Right lobe of liver (tissue), 6 donors: ENCODE measurements at regions not wholly inside any gene's neighbourhood (a gene's known extent, or its start where the extent isn't known, plus 50 kb on each side); places are given as distances from the start of the nearest gene placed in this dataset.

ENCODE experiments used
- ATAC-seq, 4 donors: fragments of 200-7000 bp; cut with Tn5 transposase; one replicate each; pipeline ENCODE4 v1.9.1; 2020; ENCODE audit warnings: mild to moderate bottlenecking in 4 of 4, moderate library complexity in 4 of 4
- DNase-seq, 3 donors: peaks; one replicate each; pipeline ENCODE4 v3.0.0-alpha.2; 2020
- H3K27ac ChIP-seq, 3 donors: fragments of 200-600 bp; one replicate each; pipeline ENCODE4 v1.8.0; 2022
- H3K27me3 ChIP-seq, 2 donors: fragments of 200-600 bp; one replicate each; pipeline ENCODE4 v1.8.0; 2022
- H3K36me3 ChIP-seq, 4 donors: fragments of 200-600 bp; sonication (generic) in 1 of 4; one replicate each; pipeline versions ENCODE4 v1.5.1 to v1.8.0; 2017 to 2022; ENCODE audit warnings: control low read depth in 1 of 4
- H3K4me1 ChIP-seq, 4 donors: fragments of 200-600 bp; sonication (generic) in 1 of 4; one replicate each; pipeline versions ENCODE4 v1.5.1 to v1.8.0; 2017 to 2022; ENCODE audit warnings: control low read depth in 1 of 4
- H3K4me3 ChIP-seq, 3 donors: fragments of 200-600 bp; one replicate each; pipeline ENCODE4 v1.8.0; 2022
- H3K9me3 ChIP-seq, 4 donors: fragments of 200-600 bp; sonication (generic) in 1 of 4; one replicate each; pipeline versions ENCODE4 v1.5.1 to v1.8.0; 2017 to 2022; ENCODE audit warnings: control low read depth in 1 of 4
- CTCF ChIP-seq, 4 donors: fragments of 200-600 bp in 3 of 4; fragments of 450-650 bp in 1 of 4; IDR thresholded peaks; one replicate each; pipeline versions ENCODE4 v1.5.1 to v1.8.0; 2016 to 2022; ENCODE audit warnings: antibody characterized with exemption in 4 of 4, mild to moderate bottlenecking in 2 of 4
- POLR2A ChIP-seq: fragments of 450-650 bp; IDR thresholded peaks from one replicate; pipeline ENCODE4 v1.6.1; 2017; ENCODE audit warnings: antibody characterized with exemption, mild to moderate bottlenecking
- WGBS: methylation state at CpG from one replicate; pipeline ENCODE4 v1.1.6; 2018; ENCODE audit warnings: low coverage, low lambda C conversion rate; ENCODE audit not compliant: insufficient coverage; ENCODE audit errors: missing lambda C conversion rate; 5-methylcytosine and 5-hydroxymethylcytosine counted together
- intact Hi-C, 2 donors: fragments of 100-400 bp; cut with DNase I; formaldehyde crosslinking; loops; one replicate each; pipeline versions ENCODE4 v1.11.2 to v1.14.1; 2022
- donor health status: DM: no; HTN: yes; CAD: no.
- donor health status: DM: no; HTN: no; CAD: no.
- donor health status: DM: no; HTN: no; CAD: no.
- donor health status: DM: no; HTN: yes; CAD: no.
- donor health status: DM: no; HTN: yes; CAD: no.

GRCh38 chr1:195415584-195415983 lies 1192.7 kb downstream of the KCNT2 start:
- H3K9me3 ChIP-seq, result no peaks in the 10 kb centered on the region
- DNase-seq (no peak), ATAC-seq (no peak)
- H3K27me3 ChIP-seq, result no peaks in the 10 kb centered on the region
- TF ChIP-seq CTCF (IDR thresholded peaks at IDR 0.05) (no peak), POLR2A (no peak)
- H3K4me1 ChIP-seq, result no peaks in the 10 kb centered on the region
- no peak overlapping the region for H3K27ac ChIP-seq
- 80% methylated on average over 1 of the region's 1 CpG for WGBS
- no peak overlapping the region for H3K4me3 ChIP-seq
- intact Hi-C loops, result no loop called here
- H3K36me3 ChIP-seq, result no peaks in the 10 kb centered on the region

GRCh38 chr1:195394567-195394966 lies 1213.7 kb downstream of the KCNT2 start:
- DNase-seq (no peak), ATAC-seq (no peak)
- TF ChIP-seq CTCF (IDR thresholded peaks at IDR 0.05) (no peak), POLR2A (no peak)
- Histone ChIP-seq H3K4me1 (no peaks in the 10 kb centered on the region), H3K9me3 (no peaks in the 10 kb centered on the region), H3K36me3 (no peaks in the 10 kb centered on the region), H3K4me3 (no peak overlapping the region), H3K27ac (no peak overlapping the region), H3K27me3 (no peaks in the 10 kb centered on the region)
- WGBS, result 29% methylated on average over 1 of the region's 1 CpG
- intact Hi-C loops, result no loop called here

GRCh38 chr1:195376190-195376589 lies 1232.0 kb downstream of the KCNT2 start:
- H3K9me3 ChIP-seq, result no peaks in the 10 kb centered on the region
- H3K27me3 ChIP-seq, result no peaks in the 10 kb centered on the region
- no peaks in the 10 kb centered on the region for H3K4me1 ChIP-seq
- ATAC-seq (no peak), DNase-seq (no peak)
- H3K4me3 ChIP-seq, result no peak overlapping the region
- TF ChIP-seq CTCF (IDR thresholded peaks at IDR 0.05), result peak in 1 of 4 donors; percentile 10
- no peak for TF ChIP-seq POLR2A
- intact Hi-C loops, result no loop called here
- H3K27ac ChIP-seq, result no peak overlapping the region
- no peaks in the 10 kb centered on the region for H3K36me3 ChIP-seq

- no peak for ATAC-seq
- no peak for TF ChIP-seq POLR2A
- TF ChIP-seq CTCF (IDR thresholded peaks at IDR 0.05), result no peak
- H3K4me1 ChIP-seq, result no peaks in the 10 kb centered on the region
- no peak overlapping the region for H3K4me3 ChIP-seq
- no peak overlapping the region for H3K27ac ChIP-seq
- H3K27me3 ChIP-seq, result no peaks in the 10 kb centered on the region
- intact Hi-C loops, result no loop called here
- no peak for DNase-seq
- 64% methylated on average over 3 of the region's 3 CpGs for WGBS
- H3K9me3 ChIP-seq, result no peaks in the 10 kb centered on the region
- no peaks in the 10 kb centered on the region for H3K36me3 ChIP-seq
Observed at GRCh38 chr1:195373856-195374255, 1234.4 kb downstream of the KCNT2 start.

GRCh38 chr1:195345149-195345548 lies 1263.1 kb downstream of the KCNT2 start:
- no peaks in the 10 kb centered on the region for H3K9me3 ChIP-seq
- TF ChIP-seq POLR2A (no peak), CTCF (IDR thresholded peaks at IDR 0.05) (peak; percentile 39 to 59 (median 50))
- no peak overlapping the region for H3K27ac ChIP-seq
- no peaks in the 10 kb centered on the region for H3K36me3 ChIP-seq
- no peaks in the 10 kb centered on the region for H3K4me1 ChIP-seq
- 31% methylated on average over 8 of the region's 8 CpGs for WGBS
- no peak overlapping the region for H3K4me3 ChIP-seq
- peak; percentile 73 to 86 (median 78) for ATAC-seq
- peak in 2 of 3 donors; percentile 40 to 48 for DNase-seq
- H3K27me3 ChIP-seq, result no peaks in the 10 kb centered on the region
- intact Hi-C loops, result no loop called here
